Large intestine (tissue), 3 donors: ENCODE measurements at regions not wholly inside any gene's neighbourhood (a gene's known extent, or its start where the extent isn't known, plus 50 kb on each side); places are given as distances from the start of the nearest gene placed in this dataset.
"Not testable (repeated sequence)": the region's sequence is repeated elsewhere in the genome, so short reads cannot be mapped to it uniquely, and the experiment has no call there.

Experiments
- DNase-seq, 2 donors: peaks; one replicate each; pipeline versions ENCODE4 v3.0.0 to v3.0.0-alpha.2; 2013
- H3K27ac ChIP-seq: one replicate; pipeline ENCODE4 v1.5.1; 2013; ENCODE audit warnings: low read length
- H3K27me3 ChIP-seq: 2 replicates; pipeline ENCODE4 v1.6.1; 2013; ENCODE audit warnings: low read length; ENCODE audit not compliant: control insufficient read depth, insufficient read depth
- H3K36me3 ChIP-seq: 2 replicates; pipeline ENCODE4 v1.6.1; 2013; ENCODE audit warnings: low read length; ENCODE audit not compliant: control insufficient read depth, insufficient read depth
- H3K4me1 ChIP-seq: one replicate; pipeline ENCODE4 v1.6.1; 2013; ENCODE audit warnings: low read length; ENCODE audit not compliant: control insufficient read depth, insufficient read depth
- H3K4me3 ChIP-seq: one replicate; pipeline ENCODE4 v1.5.1; 2013; ENCODE audit warnings: low read length
- H3K9me3 ChIP-seq: one replicate; pipeline ENCODE4 v1.6.1; 2013; ENCODE audit warnings: mild to moderate bottlenecking, low read depth, low read length, moderate library complexity; ENCODE audit not compliant: control insufficient read depth
- WGBS: methylation state at CpG from one replicate; pipeline ENCODE4 v1.1.5; 2013; ENCODE audit warnings: low lambda C conversion rate; ENCODE audit not compliant: insufficient coverage; 5-methylcytosine and 5-hydroxymethylcytosine counted together

GRCh38 chr14:94821705-94822104, 51.8 kb upstream of the GSC start:
- H3K27me3 ChIP-seq = no peaks in the 10 kb centered on the region
- H3K9me3 ChIP-seq = no peaks in the 10 kb centered on the region
- WGBS = no CpG with 5 or more reads among the region's 4 CpGs
- no peak overlapping the region for H3K4me3 ChIP-seq
- no peak for DNase-seq
- H3K4me1 ChIP-seq = no peaks in the 10 kb centered on the region
- H3K27ac ChIP-seq = no peak overlapping the region
- no peaks in the 10 kb centered on the region for H3K36me3 ChIP-seq

- not testable (repeated sequence) for H3K4me3 ChIP-seq, DNase-seq, H3K4me1 ChIP-seq, H3K9me3 ChIP-seq, H3K27ac ChIP-seq, H3K36me3 ChIP-seq, H3K27me3 ChIP-seq
- WGBS = 80% methylated on average over 1 of the region's 1 CpG
Observed at GRCh38 chr14:94820932-94821331, 51.0 kb upstream of the GSC start.
